ENCODE measurements at regions not wholly inside any gene's neighbourhood (a gene's known extent, or its start where the extent isn't known, plus 50 kb on each side); places are given as distances from the start of the nearest gene placed in this dataset.

- intact Hi-C loops (cut with micrococcal nuclease) = no loop called here
- CTCF ChIA-PET = no interaction called here
- Histone ChIP-seq H3K4me1 (ENCODE audit: control insufficient read depth in 1 of 2, insufficient read depth in 2 of 2, low read length in 2 of 2) (no peaks in the 10 kb centered on the region), H4K20me1 (ENCODE audit: insufficient read depth) (no peaks in the 10 kb centered on the region), H3K27me3 (ENCODE audit: insufficient read depth, low read length) (no peaks in the 10 kb centered on the region), H3K4me3 (replicated peaks in 1 of 2; ENCODE audit: low read depth in 1 of 2, low read length in 2 of 2) (no peak overlapping the region), H2AFZ (ENCODE audit: low read depth, low read length, poor library complexity, severe bottlenecking) (no peak overlapping the region), H3K4me2 (ENCODE audit: low read length) (no peak overlapping the region), H3K79me2 (ENCODE audit: insufficient read depth, low read length) (no peaks in the 10 kb centered on the region), H3K27ac (ENCODE audit: low read depth, low read length) (no peak overlapping the region), H3K9me3 (ENCODE audit: control insufficient read depth in 1 of 2, insufficient read depth in 1 of 2, low read depth in 1 of 2, low read length in 2 of 2) (no peaks in the 10 kb centered on the region), H3K36me3 (ENCODE audit: control insufficient read depth in 1 of 2, insufficient read depth in 2 of 2, low read length in 2 of 2) (no peaks in the 10 kb centered on the region), H3K9ac (ENCODE audit: low read length) (no peak overlapping the region), H3K9me2 (ENCODE audit: insufficient read depth) (no peaks in the 10 kb centered on the region)
- POLR2A ChIA-PET = no interaction called here
- TF ChIP-seq CTCF (IDR thresholded peaks at IDR 0.05 in 2 of 3, conservative IDR thresholded peaks at IDR 0.05 in 1 of 3; ENCODE audit: borderline replicate concordance in 1 of 3, insufficient read depth in 1 of 3, low read depth in 2 of 3, low read length in 2 of 3) (no peak), SIN3A (IDR thresholded peaks at IDR 0.05; ENCODE audit: low read depth) (no peak), YY1 (IDR thresholded peaks at IDR 0.05; ENCODE audit: extremely low read depth, insufficient replicate concordance, low read depth, low read length) (no peak), EZH2phosphoT487 (IDR thresholded peaks at IDR 0.05; ENCODE audit: borderline replicate concordance) (no peak), POLR2AphosphoS5 (IDR thresholded peaks at IDR 0.05; ENCODE audit: low read depth, low read length) (no peak), ELF1 (IDR thresholded peaks at IDR 0.05; ENCODE audit: borderline replicate concordance, low read depth) (no peak), POLR2A (IDR thresholded peaks at IDR 0.05; ENCODE audit: borderline replicate concordance, extremely low read depth, insufficient read depth, insufficient read length) (no peak), ZFX (IDR thresholded peaks at IDR 0.05) (no peak), SP1 (IDR thresholded peaks at IDR 0.05; ENCODE audit: low read depth) (no peak), SRF (IDR thresholded peaks at IDR 0.05; ENCODE audit: low read depth) (no peak), EZH2 (IDR thresholded peaks at IDR 0.05) (no peak), FOSL1 (IDR thresholded peaks at IDR 0.05; ENCODE audit: low read depth) (no peak)
- TF ChIP-seq, protein P1, sequence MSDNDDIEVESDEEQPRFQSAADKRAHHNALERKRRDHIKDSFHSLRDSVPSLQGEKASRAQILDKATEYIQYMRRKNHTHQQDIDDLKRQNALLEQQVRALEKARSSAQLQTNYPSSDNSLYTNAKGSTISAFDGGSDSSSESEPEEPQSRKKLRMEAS (IDR thresholded peaks at IDR 0.05) = no peak
- TF ChIP-seq, protein P2, sequence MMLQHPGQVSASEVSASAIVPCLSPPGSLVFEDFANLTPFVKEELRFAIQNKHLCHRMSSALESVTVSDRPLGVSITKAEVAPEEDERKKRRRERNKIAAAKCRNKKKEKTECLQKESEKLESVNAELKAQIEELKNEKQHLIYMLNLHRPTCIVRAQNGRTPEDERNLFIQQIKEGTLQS (IDR thresholded peaks at IDR 0.05) = no peak
- RAD21 ChIA-PET (ENCODE audit: low non-redundant PET in 1 of 2, low total read pairs in 2 of 2, uncharacterized antibody in 2 of 2, unreplicated experiment in 2 of 2) = no interaction called here
- no peak for ATAC-seq
- DNase-seq (ENCODE audit: low read depth, low spot score) = no peak
- no TSS peak for BruUV-seq (replicated peaks)
Observed at GRCh38 chr5:84688566-84688965, 303.9 kb upstream of the EDIL3 start.

All from HCT116 (cell line).